Chondrocyte (in vitro differentiated cells): ENCODE measurements at regions not wholly inside any gene's neighbourhood (a gene's known extent, or its start where the extent isn't known, plus 50 kb on each side); places are given as distances from the start of the nearest gene placed in this dataset.

Experiments used
- DNase-seq: peaks from one replicate; pipeline ENCODE4 v3.0.0; 2021; ENCODE audit warnings: mixed read lengths, low spot score
- H3K27ac Mint-ChIP-seq: one replicate; pipeline ENCODE4 v1.8.0; 2021; ENCODE audit warnings: mild to moderate bottlenecking, moderate library complexity, mixed read lengths; ENCODE audit not compliant: unreplicated experiment
- H3K27me3 Mint-ChIP-seq: 2 replicates; pipeline ENCODE4 v1.8.0; 2021; ENCODE audit warnings: low read depth, mixed read lengths
- H3K36me3 Mint-ChIP-seq: 2 replicates; pipeline ENCODE4 v1.8.0; 2021; ENCODE audit warnings: low read depth, mixed read lengths
- H3K4me1 Mint-ChIP-seq: 2 replicates; pipeline ENCODE4 v1.8.0; 2021; ENCODE audit warnings: low read depth, mild to moderate bottlenecking, mixed read lengths
- H3K4me3 Mint-ChIP-seq: one replicate; pipeline ENCODE4 v1.8.0; 2021; ENCODE audit warnings: mild to moderate bottlenecking, moderate library complexity, mixed read lengths; ENCODE audit not compliant: unreplicated experiment
- H3K9me3 Mint-ChIP-seq: 2 replicates; pipeline ENCODE4 v1.8.0; 2021; ENCODE audit warnings: low read depth, mixed read lengths
- TF ChIP-seq, protein P1 (sequence below): fragments of 200-600 bp; sonication (generic); IDR thresholded peaks from 2 replicates; pipeline ENCODE4 v1.5.0; 2021; ENCODE audit warnings: antibody characterized with exemption, mild to moderate bottlenecking, moderate library complexity

DNA sequence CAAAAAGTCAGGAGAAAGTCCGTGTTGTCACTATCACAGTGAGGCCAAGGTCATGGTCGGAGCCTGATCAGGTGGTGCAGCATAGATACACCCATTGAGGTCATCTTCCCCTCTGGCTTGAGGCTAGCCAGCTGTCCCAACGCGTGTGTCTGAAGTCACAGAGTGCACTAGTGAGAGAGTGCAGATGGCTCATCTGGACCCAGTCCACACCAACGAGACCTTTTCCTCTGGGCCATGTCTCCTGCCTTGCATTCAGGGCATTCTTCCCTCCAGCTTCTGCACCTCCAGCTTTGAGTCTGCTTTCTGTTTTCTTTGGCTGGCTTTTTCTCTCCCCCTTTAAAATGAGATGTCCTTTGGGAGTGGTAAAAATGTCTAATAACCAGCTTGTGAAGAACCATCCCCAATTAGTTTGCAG is 146.9 kb downstream of the TDRD15 start:
- Mint-ChIP-seq H3K27ac (no peak overlapping the region), H3K4me1 (peaks cover 23% of the 10 kb centered on the region), H3K9me3 (no peaks in the 10 kb centered on the region), H3K27me3 (peaks cover 12% of the 10 kb centered on the region), H3K4me3 (no peak overlapping the region), H3K36me3 (no peaks in the 10 kb centered on the region)
- no peak for DNase-seq
- TF ChIP-seq, protein P1, sequence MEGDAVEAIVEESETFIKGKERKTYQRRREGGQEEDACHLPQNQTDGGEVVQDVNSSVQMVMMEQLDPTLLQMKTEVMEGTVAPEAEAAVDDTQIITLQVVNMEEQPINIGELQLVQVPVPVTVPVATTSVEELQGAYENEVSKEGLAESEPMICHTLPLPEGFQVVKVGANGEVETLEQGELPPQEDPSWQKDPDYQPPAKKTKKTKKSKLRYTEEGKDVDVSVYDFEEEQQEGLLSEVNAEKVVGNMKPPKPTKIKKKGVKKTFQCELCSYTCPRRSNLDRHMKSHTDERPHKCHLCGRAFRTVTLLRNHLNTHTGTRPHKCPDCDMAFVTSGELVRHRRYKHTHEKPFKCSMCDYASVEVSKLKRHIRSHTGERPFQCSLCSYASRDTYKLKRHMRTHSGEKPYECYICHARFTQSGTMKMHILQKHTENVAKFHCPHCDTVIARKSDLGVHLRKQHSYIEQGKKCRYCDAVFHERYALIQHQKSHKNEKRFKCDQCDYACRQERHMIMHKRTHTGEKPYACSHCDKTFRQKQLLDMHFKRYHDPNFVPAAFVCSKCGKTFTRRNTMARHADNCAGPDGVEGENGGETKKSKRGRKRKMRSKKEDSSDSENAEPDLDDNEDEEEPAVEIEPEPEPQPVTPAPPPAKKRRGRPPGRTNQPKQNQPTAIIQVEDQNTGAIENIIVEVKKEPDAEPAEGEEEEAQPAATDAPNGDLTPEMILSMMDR = no peak

DNA sequence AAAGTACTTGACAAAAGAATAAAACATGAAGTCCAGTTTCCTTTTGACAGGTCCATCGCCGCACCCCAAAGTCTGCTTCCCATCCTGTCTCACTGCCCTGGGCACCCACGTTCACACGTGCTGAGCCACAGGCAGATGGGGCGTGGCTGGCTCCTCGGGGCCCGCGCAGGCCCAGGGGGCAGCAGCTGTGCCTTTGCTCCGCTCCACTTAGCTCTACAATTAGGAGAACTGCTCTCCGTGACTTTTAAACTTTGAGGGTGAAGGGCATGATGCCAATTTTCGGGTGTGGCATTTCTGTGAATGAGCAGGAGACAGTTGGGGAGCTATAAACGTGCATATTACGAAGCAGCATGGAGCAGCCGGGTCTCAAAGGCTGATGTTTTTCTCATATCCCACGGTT is 152.4 kb downstream of the TDRD15 start:
- Mint-ChIP-seq H3K36me3 (no peaks in the 10 kb centered on the region), H3K27me3 (peaks cover 33% of the 10 kb centered on the region), H3K4me3 (no peak overlapping the region), H3K9me3 (no peaks in the 10 kb centered on the region), H3K4me1 (peaks cover 3% of the 10 kb centered on the region), H3K27ac (no peak overlapping the region)
- TF ChIP-seq, protein P1 = no peak
- DNase-seq = no peak

DNA sequence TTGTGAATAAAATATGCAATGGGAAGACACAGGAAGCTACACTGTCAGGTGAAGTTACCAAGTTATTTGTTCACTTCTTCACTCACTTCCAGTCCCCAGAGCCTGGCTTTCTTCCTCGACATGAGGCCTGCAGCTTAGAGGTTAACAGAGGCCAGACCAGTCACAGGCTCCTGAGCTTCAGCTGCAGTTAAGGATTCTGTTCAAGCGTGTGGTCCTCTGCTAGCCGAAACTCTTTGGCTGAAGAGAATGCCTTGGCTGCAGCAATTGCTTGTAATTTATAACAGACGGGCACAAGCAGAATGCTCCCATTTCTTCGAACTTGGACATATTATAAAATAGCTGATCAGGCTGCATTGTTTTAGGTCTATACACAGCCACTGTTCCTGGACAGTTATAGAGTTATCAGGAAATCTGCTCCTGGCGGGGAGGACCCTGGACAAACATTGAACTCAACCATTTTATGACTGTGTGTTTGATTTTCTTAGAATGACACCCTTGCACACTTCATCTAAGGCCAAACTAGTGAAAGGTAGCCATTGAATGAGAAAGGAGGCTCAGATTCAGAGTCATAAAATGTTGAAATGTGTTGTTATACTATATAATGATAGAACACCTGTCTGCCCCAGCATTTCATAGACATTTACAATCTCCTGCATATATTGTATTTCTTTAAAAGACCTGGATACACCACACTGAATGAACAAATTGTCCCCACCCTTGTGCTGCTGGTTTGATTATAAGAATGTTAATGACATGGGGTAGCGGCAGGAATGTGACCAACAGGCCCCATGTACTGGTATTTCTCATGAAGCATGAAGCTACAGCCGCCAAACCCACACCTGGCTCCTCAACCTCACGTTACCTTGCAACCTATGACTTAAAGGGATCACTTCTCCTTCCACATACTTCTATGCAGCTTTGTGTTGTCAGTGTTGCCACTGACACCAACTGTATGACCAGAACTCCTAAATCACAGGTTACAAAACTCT is 153.6 kb downstream of the TDRD15 start:
- H3K36me3 Mint-ChIP-seq = no peaks in the 10 kb centered on the region
- no peak overlapping the region for H3K27ac Mint-ChIP-seq
- no peaks in the 10 kb centered on the region for H3K4me1 Mint-ChIP-seq
- TF ChIP-seq, protein P1 = no peak
- peaks cover 32% of the 10 kb centered on the region for H3K27me3 Mint-ChIP-seq
- H3K9me3 Mint-ChIP-seq = no peaks in the 10 kb centered on the region
- no peak overlapping the region for H3K4me3 Mint-ChIP-seq
- DNase-seq = no peak

DNA sequence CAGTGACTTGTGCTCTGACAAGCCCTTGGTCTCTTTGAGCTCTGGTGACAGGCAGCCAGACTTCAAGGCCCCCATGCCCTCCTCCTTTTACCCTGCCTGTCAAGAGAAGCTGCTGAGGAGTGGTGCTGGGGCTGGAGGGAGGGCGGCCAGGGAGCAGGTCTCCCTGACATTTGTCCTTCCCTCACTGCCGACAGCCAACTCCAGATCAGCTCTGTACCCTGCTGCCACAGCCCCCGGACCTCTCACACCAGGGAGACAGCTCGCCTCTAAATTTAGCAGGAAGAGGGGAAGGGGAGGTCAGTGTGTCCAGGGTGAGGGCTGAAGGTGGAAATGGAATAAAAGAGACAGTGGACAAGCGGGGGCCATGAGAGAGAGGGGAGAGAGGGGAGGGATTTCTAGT is 155.8 kb downstream of the TDRD15 start:
- H3K27ac Mint-ChIP-seq = no peak overlapping the region
- H3K4me3 Mint-ChIP-seq = no peak overlapping the region
- no peaks in the 10 kb centered on the region for H3K4me1 Mint-ChIP-seq

DNA sequence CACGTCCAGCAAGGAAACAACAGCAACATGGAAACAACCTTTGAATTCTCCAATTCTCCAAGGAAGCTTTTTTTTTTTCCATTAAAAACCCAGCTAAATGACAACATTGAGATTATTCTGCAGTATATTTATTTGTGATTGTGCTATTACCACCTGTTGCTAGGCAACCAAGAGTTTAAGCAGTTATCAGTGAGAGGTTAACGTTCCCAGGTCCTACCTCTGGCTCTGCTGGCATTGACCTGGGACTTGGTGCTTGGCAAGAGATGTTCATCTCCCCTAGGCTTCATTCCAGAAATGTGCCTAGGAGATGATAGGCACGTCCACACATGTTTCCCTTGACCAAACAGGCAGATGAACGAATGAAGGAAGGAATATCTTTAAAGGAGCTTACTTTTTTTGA is 157.0 kb downstream of the TDRD15 start:
- Mint-ChIP-seq H3K4me1 (no peaks in the 10 kb centered on the region), H3K4me3 (no peak overlapping the region), H3K36me3 (no peaks in the 10 kb centered on the region), H3K27ac (no peak overlapping the region), H3K9me3 (no peaks in the 10 kb centered on the region), H3K27me3 (peaks cover 32% of the 10 kb centered on the region)
- no peak for DNase-seq
- TF ChIP-seq, protein P1 = no peak

More for the DNA sequence above, 155.8 kb downstream of the TDRD15 start:
- TF ChIP-seq, protein P1 = no peak
- no peaks in the 10 kb centered on the region for H3K9me3 Mint-ChIP-seq
- H3K27me3 Mint-ChIP-seq = peaks cover 28% of the 10 kb centered on the region
- H3K36me3 Mint-ChIP-seq = no peaks in the 10 kb centered on the region
- DNase-seq = no peak
